A673 (cell line): ENCODE measurements at regions not wholly inside any gene's neighbourhood (a gene's known extent, or its start where the extent isn't known, plus 50 kb on each side); places are given as distances from the start of the nearest gene placed in this dataset.

ENCODE experiments used
- EZH2 ChIP-seq: fragments of 200-600 bp; sonication (generic); IDR thresholded peaks from 2 replicates; pipeline ENCODE4 v1.6.1; 2017; ENCODE audit warnings: borderline replicate concordance, low read depth, mild to moderate bottlenecking, mixed read lengths, antibody characterized with exemption, low read length; ENCODE audit not compliant: poor library complexity, severe bottlenecking
- TF ChIP-seq, protein P1 (sequence below): fragments of 300-800, 200-600 bp; sonication (generic); conservative IDR thresholded peaks from 2 replicates; pipeline ENCODE4 v1.5.1; 2017; ENCODE audit warnings: low read depth, mild to moderate bottlenecking, antibody characterized with exemption, low read length, moderate library complexity, mixed read lengths

GRCh38 chr5:96569332-96569731, 92.8 kb upstream of the CAST start:
- TF ChIP-seq, protein P1, sequence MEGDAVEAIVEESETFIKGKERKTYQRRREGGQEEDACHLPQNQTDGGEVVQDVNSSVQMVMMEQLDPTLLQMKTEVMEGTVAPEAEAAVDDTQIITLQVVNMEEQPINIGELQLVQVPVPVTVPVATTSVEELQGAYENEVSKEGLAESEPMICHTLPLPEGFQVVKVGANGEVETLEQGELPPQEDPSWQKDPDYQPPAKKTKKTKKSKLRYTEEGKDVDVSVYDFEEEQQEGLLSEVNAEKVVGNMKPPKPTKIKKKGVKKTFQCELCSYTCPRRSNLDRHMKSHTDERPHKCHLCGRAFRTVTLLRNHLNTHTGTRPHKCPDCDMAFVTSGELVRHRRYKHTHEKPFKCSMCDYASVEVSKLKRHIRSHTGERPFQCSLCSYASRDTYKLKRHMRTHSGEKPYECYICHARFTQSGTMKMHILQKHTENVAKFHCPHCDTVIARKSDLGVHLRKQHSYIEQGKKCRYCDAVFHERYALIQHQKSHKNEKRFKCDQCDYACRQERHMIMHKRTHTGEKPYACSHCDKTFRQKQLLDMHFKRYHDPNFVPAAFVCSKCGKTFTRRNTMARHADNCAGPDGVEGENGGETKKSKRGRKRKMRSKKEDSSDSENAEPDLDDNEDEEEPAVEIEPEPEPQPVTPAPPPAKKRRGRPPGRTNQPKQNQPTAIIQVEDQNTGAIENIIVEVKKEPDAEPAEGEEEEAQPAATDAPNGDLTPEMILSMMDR = no peak
- TF ChIP-seq EZH2 = no peak
